MG63 (cell line): ENCODE measurements at regions not wholly inside any gene's neighbourhood (a gene's known extent, or its start where the extent isn't known, plus 50 kb on each side); places are given as distances from the start of the nearest gene placed in this dataset.

Experiments
- DNase-seq: peaks from one replicate; pipeline ENCODE4 v3.0.0-alpha.2; 2020
- H3K27me3 ChIP-seq: fragments of 250-450 bp; sonication (Bioruptor Pico); 2 replicates; pipeline ENCODE4 v1.5.1; 2020; ENCODE audit warnings: mild to moderate bottlenecking, moderate library complexity
- H3K36me3 ChIP-seq: fragments of 250-450 bp; sonication (Bioruptor Pico); 2 replicates; pipeline ENCODE4 v1.5.1; 2020; ENCODE audit warnings: mild to moderate bottlenecking, moderate library complexity
- H3K4me3 ChIP-seq: fragments of 250-450 bp; sonication (Bioruptor Pico); 2 replicates; pipeline ENCODE4 v1.5.1; 2020; ENCODE audit warnings: mild to moderate bottlenecking, moderate library complexity
- H3K9me3 ChIP-seq: fragments of 250-450 bp; sonication (Bioruptor Pico); 2 replicates; pipeline ENCODE4 v1.5.1; 2020; ENCODE audit warnings: mild to moderate bottlenecking, moderate library complexity

DNA sequence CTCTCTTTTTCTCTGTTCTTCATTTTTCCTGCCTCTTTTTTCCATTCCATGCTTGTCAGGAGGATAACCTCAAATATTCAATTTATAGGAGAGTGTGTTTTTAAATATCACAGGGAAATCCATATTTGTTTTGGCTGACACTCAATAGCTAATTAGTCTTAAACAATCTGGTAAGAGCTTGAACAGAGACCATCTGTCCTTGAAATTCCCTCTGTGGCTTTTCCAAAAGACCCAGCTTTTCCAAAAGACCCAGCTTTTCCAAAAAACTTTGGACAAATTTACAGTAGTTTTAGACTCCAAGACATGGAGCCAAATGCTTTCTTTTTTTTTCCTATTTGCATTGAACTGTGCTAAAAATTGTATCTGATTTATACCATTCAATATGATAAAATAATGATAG, 127.4 kb upstream of the FAM83B start:
- no peak for DNase-seq
- H3K27me3 ChIP-seq = no peaks in the 10 kb centered on the region
- no peaks in the 10 kb centered on the region for H3K36me3 ChIP-seq
- H3K9me3 ChIP-seq = no peaks in the 10 kb centered on the region
- H3K4me3 ChIP-seq = no peak overlapping the region

DNA sequence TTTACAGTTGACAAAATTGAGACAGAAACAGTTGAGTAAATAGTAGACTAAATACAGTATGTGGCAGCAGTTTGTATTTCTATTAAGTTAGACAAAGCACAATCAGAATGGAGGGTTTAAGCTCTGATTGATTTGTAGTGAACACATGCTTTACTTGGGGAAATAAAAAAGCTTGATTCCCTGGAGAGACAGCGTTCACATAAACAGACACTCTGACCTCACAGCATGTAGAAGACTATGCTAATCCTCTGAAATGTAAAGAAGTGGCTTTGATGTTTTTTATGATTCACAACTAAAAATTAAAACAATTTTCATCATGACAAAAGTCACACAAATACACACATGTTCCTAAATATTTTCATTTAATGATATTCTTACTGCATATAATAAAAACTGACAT, 126.9 kb upstream of the FAM83B start:
- Histone ChIP-seq H3K36me3 (no peaks in the 10 kb centered on the region), H3K9me3 (no peaks in the 10 kb centered on the region), H3K4me3 (no peak overlapping the region), H3K27me3 (no peaks in the 10 kb centered on the region)
- DNase-seq = no peak

DNA sequence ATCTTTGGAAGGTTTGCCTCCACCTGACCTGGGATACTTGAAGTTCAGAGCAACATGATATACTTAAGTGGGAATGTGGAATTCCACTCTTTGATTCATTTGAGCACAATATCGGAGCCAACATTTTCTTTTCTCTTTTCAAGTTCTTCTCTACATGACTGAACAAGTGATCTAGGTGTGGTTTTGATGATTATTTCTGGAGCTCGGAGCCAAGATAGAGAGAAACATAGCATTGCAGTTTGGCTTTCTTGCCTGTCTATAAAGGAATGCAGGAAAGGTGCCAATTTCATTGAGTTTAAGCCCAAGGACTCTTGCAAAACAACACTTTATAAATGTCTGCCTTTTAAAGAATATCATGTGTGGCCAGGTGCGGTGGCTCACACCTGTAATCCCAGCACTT, 124.2 kb upstream of the FAM83B start:
- Histone ChIP-seq H3K27me3 (no peaks in the 10 kb centered on the region), H3K4me3 (no peak overlapping the region), H3K9me3 (no peaks in the 10 kb centered on the region), H3K36me3 (no peaks in the 10 kb centered on the region)
- DNase-seq = no peak

DNA sequence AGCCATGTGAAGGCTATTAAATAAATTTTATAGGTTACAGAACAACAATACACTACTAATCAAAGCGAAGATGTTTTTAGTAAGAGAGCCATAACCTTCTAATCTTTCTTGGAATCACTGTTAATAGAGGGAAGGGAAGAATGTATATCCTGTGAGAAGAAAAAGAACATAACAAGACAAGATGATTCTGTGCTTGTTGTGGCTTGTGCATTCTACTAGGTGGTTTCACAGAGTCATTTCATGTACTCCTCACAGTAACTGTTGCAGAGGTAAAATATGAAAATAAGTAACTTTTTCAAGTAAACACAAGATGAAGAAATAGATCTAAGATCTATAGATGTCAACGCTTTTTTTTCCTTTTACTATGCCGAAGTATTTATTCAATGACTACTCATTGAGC, 116.9 kb upstream of the FAM83B start:
- H3K9me3 ChIP-seq = no peaks in the 10 kb centered on the region
- H3K36me3 ChIP-seq = no peaks in the 10 kb centered on the region
- no peak for DNase-seq
- no peaks in the 10 kb centered on the region for H3K27me3 ChIP-seq
- no peak overlapping the region for H3K4me3 ChIP-seq

DNA sequence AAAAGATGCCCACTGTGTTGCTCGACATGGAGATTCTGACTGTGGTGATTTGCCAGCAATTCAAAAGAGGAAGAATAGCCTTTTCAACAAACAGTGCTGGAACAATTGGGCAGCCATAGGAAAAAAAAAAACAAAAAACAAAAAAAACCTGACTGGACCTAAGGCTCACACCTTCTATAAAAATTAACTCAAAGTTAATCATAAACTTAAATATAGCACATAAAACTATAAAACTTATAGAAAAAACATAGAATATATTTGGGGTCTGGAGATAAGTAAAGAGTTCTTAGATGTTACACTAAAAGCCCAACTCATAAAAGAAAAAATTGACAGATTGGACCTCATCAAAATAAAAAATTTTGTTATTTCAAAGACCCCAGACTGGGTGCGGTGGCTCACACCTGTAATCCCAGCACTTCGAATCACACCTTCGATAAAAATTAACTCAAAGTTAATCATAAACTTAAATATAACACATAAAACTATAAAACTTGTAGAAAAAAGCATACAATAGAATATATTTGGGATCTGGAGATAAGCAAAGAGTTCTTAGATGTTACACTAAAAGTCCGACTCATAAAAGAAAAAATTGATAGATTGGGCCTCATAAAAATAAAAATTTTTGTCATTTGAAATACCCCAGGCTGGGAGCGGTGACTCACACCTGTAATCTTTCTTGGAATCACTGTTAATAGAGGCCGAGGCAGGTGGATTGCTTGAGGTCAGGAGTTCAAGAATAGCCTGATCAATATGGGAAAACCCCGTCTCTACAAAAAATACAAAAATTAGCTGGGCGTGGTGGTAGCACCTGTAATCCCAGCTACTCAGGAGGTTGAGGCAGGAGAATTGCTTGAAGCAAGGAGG, 115.6 kb upstream of the FAM83B start:
- no peak for DNase-seq
- Histone ChIP-seq H3K4me3 (no peak overlapping the region), H3K27me3 (no peaks in the 10 kb centered on the region), H3K9me3 (no peaks in the 10 kb centered on the region), H3K36me3 (no peaks in the 10 kb centered on the region)

DNA sequence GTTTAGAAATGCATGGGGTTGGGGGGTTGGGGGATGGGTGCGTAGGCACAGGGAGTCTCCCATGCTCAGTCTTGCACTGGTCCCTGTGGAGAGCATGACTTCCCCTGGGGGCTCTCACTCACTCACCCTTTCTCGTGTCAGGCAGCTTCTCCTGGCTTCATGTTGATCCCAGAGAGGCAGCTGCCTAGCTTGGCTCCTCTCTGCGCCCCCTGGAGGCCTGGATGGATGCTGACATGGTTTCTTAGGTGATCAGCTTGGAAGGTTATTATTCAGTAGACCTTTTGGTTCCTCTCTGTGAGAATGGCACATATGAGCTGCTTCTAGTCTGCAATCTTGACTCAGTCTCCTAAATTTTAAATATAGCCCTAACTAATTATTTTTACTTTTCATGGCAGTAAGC, 109.3 kb upstream of the FAM83B start:
- Histone ChIP-seq H3K36me3 (no peaks in the 10 kb centered on the region), H3K9me3 (no peaks in the 10 kb centered on the region), H3K27me3 (no peaks in the 10 kb centered on the region), H3K4me3 (no peak overlapping the region)
- no peak for DNase-seq

DNA sequence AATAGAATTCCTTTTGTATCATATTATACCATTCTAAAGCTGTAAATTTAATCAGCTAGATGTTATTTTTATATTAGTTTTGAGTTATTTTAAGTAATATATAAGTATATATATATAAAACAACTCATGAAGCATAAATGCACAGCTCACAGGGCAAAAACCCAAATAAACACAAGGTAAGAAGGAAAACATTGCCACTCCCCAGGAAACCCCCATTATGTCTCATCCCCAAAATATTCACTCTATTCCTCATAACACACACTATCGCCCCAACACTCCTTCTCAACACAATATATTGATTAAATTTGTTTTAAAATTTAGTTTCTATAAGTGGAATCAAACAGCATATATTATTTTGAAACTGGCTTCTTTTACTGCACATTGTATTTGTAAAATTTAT, 98.6 kb upstream of the FAM83B start:
- no peaks in the 10 kb centered on the region for H3K9me3 ChIP-seq
- H3K36me3 ChIP-seq = no peaks in the 10 kb centered on the region
- H3K4me3 ChIP-seq = no peak overlapping the region
- no peaks in the 10 kb centered on the region for H3K27me3 ChIP-seq
- DNase-seq = no peak

DNA sequence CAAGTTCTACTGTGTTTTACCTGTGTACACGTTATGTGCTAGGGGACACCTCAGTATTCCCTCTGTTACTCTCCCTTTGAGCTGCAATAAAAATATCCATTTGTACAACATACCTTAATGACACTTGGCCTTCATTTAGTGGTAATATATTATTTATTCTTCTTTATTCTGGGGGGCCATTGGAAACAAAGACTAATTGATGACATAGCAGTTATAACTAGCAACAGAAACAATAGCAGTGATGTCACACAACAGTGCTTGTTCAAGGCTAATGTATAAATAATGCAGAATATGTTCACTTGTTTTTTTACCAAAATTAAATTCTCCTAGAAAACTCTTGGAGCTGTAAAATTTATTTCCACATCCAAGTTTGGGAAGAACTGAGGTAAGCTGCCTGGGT, 92.2 kb upstream of the FAM83B start:
- no peaks in the 10 kb centered on the region for H3K27me3 ChIP-seq
- no peaks in the 10 kb centered on the region for H3K9me3 ChIP-seq
- no peaks in the 10 kb centered on the region for H3K36me3 ChIP-seq
- H3K4me3 ChIP-seq = no peak overlapping the region
- no peak for DNase-seq

DNA sequence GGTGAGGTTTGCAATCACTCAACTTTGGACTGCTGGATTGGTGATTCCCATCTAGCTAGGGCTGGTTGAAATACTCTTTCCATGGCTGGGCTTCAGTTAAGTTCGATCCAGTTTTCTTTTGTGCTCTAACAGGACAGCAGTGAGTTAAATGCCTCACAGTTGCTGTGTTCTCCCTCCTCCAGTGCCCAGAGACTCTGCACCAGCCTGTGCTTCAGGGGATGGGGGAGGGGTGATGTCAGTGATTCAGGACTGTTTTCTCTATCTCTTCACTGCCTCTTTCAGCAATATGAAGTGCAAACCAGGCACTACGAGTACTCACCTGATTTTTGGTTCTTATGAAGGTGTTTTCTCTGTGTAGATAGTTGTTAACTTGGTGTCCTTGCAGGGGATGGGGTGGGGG, 88.2 kb upstream of the FAM83B start:
- no peak for DNase-seq
- Histone ChIP-seq H3K4me3 (no peak overlapping the region), H3K36me3 (no peaks in the 10 kb centered on the region), H3K9me3 (no peaks in the 10 kb centered on the region), H3K27me3 (no peaks in the 10 kb centered on the region)

DNA sequence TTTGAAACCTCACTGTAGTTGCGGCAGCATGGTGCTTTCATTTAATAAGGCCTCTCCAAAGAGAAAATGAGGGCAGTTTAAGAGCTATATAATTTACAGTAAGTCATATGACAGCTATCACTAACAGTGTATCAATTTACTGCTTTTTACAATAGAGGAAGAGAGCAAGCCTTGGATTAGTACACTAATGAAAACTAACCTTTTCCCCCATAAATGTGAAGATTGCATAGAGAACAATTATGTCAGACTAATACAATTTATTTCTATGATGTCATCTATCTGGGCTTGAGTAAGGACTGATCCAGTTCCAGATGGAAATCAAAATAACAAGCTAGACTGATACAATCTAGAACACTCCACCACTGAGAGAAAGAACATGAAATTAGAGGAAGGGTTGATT, 78.1 kb upstream of the FAM83B start:
- no peak overlapping the region for H3K4me3 ChIP-seq
- H3K36me3 ChIP-seq = no peaks in the 10 kb centered on the region
- no peaks in the 10 kb centered on the region for H3K27me3 ChIP-seq
- no peaks in the 10 kb centered on the region for H3K9me3 ChIP-seq
- no peak for DNase-seq

DNA sequence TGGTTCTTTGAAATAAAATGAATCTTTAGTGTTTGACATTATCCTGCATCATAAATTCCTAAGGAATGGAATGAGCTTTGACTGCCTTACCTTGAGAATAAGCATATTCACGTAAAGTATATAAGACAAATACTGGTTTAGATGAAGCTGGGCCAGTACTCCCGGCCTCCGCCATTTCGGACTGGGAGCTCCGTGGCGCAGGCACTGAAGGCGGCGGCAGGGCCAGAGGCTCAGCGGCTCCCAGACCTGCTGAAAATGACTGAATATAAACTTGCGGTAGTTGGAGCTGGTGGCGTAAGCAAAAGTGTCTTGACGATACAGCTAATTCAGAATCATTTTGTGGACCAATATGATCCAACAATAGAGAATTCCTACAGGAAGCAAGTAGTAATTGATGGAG, 76.2 kb upstream of the FAM83B start:
- Histone ChIP-seq H3K9me3 (no peaks in the 10 kb centered on the region), H3K27me3 (no peaks in the 10 kb centered on the region), H3K36me3 (no peaks in the 10 kb centered on the region), H3K4me3 (no peak overlapping the region)
- DNase-seq = no peak

DNA sequence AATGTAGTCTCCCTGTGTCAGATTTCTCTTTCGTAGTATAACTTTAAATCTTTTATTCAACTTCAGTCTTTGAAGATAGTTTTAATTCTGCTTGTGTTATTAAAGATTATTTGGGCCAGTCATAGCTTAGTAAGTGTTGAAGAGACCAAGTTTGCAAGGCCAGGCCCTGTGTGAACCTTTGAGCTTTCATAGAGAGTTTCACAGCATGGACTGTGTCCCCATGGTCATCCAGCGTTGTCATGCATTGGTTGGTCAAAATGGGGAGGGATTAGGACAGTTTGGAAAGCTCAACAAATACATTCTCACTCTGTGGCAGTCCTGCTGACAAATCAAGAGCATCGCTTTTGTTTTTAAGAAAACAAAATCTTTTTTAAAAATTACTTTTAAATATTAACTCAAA, 74.6 kb upstream of the FAM83B start:
- no peak overlapping the region for H3K4me3 ChIP-seq
- no peaks in the 10 kb centered on the region for H3K36me3 ChIP-seq
- H3K9me3 ChIP-seq = no peaks in the 10 kb centered on the region
- no peak for DNase-seq
- no peaks in the 10 kb centered on the region for H3K27me3 ChIP-seq

DNA sequence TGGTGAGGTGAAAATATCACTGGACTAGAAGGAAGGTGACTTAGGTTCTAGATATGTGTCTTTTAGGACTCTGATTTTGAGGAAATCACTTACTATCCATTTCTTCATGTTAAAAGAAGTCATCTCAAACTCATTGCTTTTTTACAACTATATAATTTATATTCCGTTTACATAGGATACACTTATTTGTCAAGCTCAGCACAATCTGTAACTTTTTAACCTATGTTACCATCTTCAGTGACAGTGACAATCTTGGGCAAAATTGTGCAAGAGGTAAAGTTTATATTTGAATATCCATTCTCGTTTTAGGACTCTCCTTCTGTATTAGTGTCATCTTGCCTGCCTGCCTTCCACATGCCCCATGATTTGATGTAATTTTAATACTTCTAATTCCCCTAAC, 74.0 kb upstream of the FAM83B start:
- H3K27me3 ChIP-seq = no peaks in the 10 kb centered on the region
- DNase-seq = no peak
- no peaks in the 10 kb centered on the region for H3K36me3 ChIP-seq
- no peaks in the 10 kb centered on the region for H3K9me3 ChIP-seq
- no peak overlapping the region for H3K4me3 ChIP-seq

DNA sequence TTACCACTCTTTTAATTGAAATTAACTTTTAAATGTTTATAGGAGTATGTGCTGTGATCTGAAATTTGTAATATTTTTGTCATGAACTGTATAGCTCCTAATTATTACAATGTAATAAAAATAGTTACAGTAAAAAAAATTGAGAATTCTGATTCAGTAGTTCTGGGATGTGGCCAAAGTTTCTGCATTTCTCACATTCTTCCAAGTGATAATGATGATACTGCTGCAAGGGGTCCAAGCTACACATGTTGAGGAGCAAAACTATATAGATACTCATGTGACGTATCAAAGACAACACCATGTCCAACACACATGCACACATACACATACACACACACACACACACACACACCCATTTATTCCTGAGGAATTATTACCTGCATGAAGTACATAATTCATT, 71.0 kb upstream of the FAM83B start:
- no peak for DNase-seq
- Histone ChIP-seq H3K27me3 (no peaks in the 10 kb centered on the region), H3K36me3 (no peaks in the 10 kb centered on the region), H3K9me3 (no peaks in the 10 kb centered on the region), H3K4me3 (no peak overlapping the region)

DNA sequence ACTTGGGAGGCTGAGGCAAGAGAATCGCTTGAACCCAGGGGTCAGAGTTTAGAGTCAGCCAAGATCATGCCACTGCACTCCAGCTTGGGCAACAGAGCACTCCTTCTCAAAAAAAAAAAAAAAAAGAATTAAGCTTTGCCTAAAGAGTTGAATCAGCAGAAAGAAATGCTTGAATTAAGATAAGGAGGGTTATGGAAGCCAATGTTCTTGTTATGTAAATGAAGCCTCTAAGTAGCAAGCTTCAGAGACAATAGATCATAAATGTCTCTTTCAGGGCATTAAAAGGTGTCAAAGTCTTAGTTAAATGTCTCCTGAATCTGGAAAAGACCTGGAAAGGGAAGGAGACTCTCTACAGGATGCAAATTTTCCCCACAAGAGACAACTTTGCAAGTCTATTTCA, 69.7 kb upstream of the FAM83B start:
- Histone ChIP-seq H3K36me3 (no peaks in the 10 kb centered on the region), H3K4me3 (no peak overlapping the region), H3K9me3 (no peaks in the 10 kb centered on the region), H3K27me3 (no peaks in the 10 kb centered on the region)
- DNase-seq = no peak

DNA sequence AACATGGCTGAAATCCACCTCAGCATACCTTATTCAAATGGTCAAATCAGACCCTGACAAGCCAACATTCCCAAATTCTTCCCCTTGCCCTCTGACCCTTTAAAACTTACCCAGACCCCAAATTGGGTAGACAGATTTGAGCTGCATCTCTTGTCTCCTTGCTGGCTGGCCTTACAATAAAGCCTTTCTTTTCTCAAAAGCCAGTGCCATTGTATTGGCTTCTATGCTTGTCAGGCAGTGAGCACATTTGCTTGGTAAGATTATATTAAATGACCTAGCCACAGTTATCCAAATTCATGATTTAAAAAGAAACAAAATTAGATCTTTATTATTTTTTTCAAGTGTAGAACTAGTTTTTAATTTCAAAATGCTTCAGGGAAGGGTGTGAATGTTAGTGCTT, 67.8 kb upstream of the FAM83B start:
- no peaks in the 10 kb centered on the region for H3K27me3 ChIP-seq
- DNase-seq = no peak
- no peaks in the 10 kb centered on the region for H3K9me3 ChIP-seq
- H3K4me3 ChIP-seq = no peak overlapping the region
- no peaks in the 10 kb centered on the region for H3K36me3 ChIP-seq

DNA sequence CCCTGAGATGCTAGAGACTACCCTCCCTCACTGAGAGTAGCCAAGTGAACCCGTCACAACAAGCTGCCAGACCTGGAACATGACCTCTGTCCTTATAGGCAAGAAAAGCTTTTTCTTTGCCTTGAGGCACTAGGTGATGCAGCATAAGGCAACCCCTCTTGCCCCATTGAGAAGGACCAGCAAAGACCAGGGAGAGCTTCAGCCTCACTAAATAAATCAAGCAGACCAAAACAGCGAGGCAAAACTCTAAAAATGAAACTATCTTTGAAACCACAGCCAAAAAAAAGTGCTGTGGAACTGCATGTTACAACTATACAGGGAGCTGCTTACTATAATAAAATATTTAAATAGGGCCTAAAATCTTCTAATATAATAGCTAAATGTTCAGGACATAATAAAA, 62.6 kb upstream of the FAM83B start:
- no peaks in the 10 kb centered on the region for H3K36me3 ChIP-seq
- no peaks in the 10 kb centered on the region for H3K9me3 ChIP-seq
- peak overlapping the region; percentile 36 for H3K4me3 ChIP-seq
- DNase-seq = no peak
- no peaks in the 10 kb centered on the region for H3K27me3 ChIP-seq

DNA sequence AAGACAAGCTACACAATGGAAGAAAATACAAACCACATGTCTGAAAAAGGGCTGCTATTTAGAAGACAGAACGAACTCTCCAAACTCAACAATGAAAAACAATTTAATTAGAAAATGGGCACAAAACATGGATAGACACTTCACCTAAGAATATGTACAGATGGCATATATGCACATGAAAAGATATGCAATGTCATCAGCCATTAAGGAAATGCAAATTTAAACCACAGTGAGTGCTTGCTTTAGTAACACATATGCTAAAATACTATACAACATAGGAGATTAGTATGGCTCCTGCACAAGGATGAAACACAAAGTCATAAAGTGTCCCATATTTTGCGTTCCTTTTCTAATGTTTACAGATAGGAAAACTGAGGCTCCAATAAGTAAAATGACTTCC, 60.4 kb upstream of the FAM83B start:
- H3K36me3 ChIP-seq = no peaks in the 10 kb centered on the region
- no peak for DNase-seq
- no peak overlapping the region for H3K4me3 ChIP-seq
- no peaks in the 10 kb centered on the region for H3K27me3 ChIP-seq
- H3K9me3 ChIP-seq = no peaks in the 10 kb centered on the region

DNA sequence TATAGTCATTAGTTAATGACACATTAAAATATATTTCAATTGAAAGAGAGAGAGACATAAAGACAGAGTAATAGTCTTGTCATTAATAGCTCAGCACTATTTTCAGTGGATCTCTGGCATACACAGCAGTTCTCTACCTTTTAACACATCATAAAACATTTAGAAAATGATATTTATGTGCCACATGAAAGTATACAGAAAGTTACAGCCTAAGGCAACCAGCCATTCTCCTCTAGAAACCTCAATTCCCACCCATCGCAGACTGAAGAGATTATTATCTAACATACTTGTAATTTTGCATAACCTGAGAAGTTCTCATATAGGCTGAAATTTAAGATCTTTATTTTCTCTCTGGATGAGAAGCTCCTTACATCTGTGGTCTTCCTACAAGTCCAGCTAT, 58.7 kb upstream of the FAM83B start:
- Histone ChIP-seq H3K4me3 (no peak overlapping the region), H3K27me3 (no peaks in the 10 kb centered on the region), H3K36me3 (no peaks in the 10 kb centered on the region), H3K9me3 (no peaks in the 10 kb centered on the region)
- no peak for DNase-seq
